ENCODE measurements at regions not wholly inside any gene's neighbourhood (a gene's known extent, or its start where the extent isn't known, plus 50 kb on each side); places are given as distances from the start of the nearest gene placed in this dataset.
"Not testable (repeated sequence)": the region's sequence is repeated elsewhere in the genome, so short reads cannot be mapped to it uniquely, and the experiment has no call there.

DNA sequence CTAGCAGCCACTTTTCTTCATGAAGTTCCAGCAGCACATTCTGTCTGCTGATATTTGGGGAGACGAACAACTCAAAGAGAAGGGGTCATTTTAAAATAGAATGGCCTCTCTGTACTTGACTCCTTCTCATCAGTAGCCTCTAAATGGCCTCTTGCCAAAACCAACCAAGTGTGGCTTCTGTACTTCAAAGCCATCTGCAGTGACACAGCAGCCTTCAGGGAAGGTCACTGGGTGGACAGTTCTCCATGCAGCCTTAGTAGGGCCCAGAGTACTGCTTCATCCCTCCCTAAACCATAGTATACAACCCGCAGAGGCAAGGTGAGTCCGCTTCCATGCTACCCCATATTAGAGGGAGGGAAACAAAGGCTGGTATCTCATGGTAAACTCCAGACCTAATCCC, 249.2 kb upstream of the NBPF12 start:
- TF ChIP-seq, protein P1, sequence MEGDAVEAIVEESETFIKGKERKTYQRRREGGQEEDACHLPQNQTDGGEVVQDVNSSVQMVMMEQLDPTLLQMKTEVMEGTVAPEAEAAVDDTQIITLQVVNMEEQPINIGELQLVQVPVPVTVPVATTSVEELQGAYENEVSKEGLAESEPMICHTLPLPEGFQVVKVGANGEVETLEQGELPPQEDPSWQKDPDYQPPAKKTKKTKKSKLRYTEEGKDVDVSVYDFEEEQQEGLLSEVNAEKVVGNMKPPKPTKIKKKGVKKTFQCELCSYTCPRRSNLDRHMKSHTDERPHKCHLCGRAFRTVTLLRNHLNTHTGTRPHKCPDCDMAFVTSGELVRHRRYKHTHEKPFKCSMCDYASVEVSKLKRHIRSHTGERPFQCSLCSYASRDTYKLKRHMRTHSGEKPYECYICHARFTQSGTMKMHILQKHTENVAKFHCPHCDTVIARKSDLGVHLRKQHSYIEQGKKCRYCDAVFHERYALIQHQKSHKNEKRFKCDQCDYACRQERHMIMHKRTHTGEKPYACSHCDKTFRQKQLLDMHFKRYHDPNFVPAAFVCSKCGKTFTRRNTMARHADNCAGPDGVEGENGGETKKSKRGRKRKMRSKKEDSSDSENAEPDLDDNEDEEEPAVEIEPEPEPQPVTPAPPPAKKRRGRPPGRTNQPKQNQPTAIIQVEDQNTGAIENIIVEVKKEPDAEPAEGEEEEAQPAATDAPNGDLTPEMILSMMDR (IDR thresholded peaks at IDR 0.05) = not testable (repeated sequence)
- TF ChIP-seq EZH2 (IDR thresholded peaks at IDR 0.05; ENCODE audit: borderline replicate concordance, insufficient read depth, low read depth, low read length, poor library complexity, severe bottlenecking) = not testable (repeated sequence)

All from B cell (primary cell).